A549 (cell line): ENCODE measurements at regions not wholly inside any gene's neighbourhood (a gene's known extent, or its start where the extent isn't known, plus 50 kb on each side); places are given as distances from the start of the nearest gene placed in this dataset.

ENCODE experiments used
- ATAC-seq, 2 experiments: fragments of 200-7000 bp in 1 of 2; fragments of >200 bp in 1 of 2; cut with Nextera tagmentation in 1 of 2; cut with Tn5 transposase in 1 of 2; 3 replicates each; pipeline versions ENCODE4 v1.8.0 to v1.9.1; 2018 to 2020; ENCODE audit warnings: mild to moderate bottlenecking in 1 of 2, moderate library complexity in 1 of 2
- CTCF ChIA-PET: fragments of 300-600 bp; sonication (Branson Sonifier 250); formaldehyde crosslinking; extraction: SDS; loops from one replicate; lab custom pipeline; 2021; ENCODE audit warnings: antibody characterized with exemption, inconsistent platforms; lab: Yijun Ruan, JAX
- POLR2A ChIA-PET: fragments of 350-600 bp; formaldehyde crosslinking; extraction: SDS; loops from one replicate; lab custom pipeline; 2021; ENCODE audit warnings: antibody characterized with exemption, inconsistent platforms; lab: Yijun Ruan, JAX
- DNase-seq, 2 experiments: peaks; one replicate each; pipeline versions ENCODE4 v3.0.0 to v3.0.0-alpha.2; 2011 to 2016; ENCODE audit warnings: low read depth in 1 of 2, low spot score in 1 of 2
- FAIRE-seq: peaks from 2 replicates; lab custom pipeline; 2011; peaks lifted over from hg19 to GRCh38; lab: Jason Lieb, UNC
- H3K27ac ChIP-seq, 2 experiments: fragments of >200 bp; sonication (Bioruptor Twin); formaldehyde crosslinking; 3 replicates each; pipeline ENCODE4 v1.5.1; 2016 to 2017
- H3K4me1 ChIP-seq: fragments of >200 bp; sonication (Bioruptor Twin); formaldehyde crosslinking; 3 replicates; pipeline ENCODE4 v1.6.1; 2016
- H3K4me2 ChIP-seq: fragments of >200 bp; sonication (Bioruptor Twin); formaldehyde crosslinking; 3 replicates; pipeline ENCODE4 v1.6.1; 2016
- H3K4me3 ChIP-seq: fragments of >200 bp; sonication (Bioruptor Twin); formaldehyde crosslinking; 3 replicates; pipeline ENCODE4 v1.5.1; 2016
- H3K9me3 ChIP-seq: fragments of >200 bp; sonication (Bioruptor Twin); formaldehyde crosslinking; 3 replicates; pipeline ENCODE4 v1.6.1; 2016
- ATOH8 ChIP-seq: fragments of 250-450 bp; sonication (Bioruptor Pico); IDR thresholded peaks from 2 replicates; pipeline ENCODE4 v1.5.0; 2020; ENCODE audit warnings: low read depth, mild to moderate bottlenecking, moderate library complexity
- BHLHE40 ChIP-seq: IDR thresholded peaks from 2 replicates; pipeline ENCODE4 v1.6.1; 2012; ENCODE audit warnings: low read depth, low read length, inconsistent platforms
- CBX2 ChIP-seq: fragments of 200-600 bp; sonication (generic); IDR thresholded peaks from 2 replicates; pipeline ENCODE4 v1.6.1; 2016; ENCODE audit warnings: low read depth, mild to moderate bottlenecking, borderline replicate concordance
- CBX8 ChIP-seq: fragments of 200-600 bp; sonication (generic); IDR thresholded peaks from 2 replicates; pipeline ENCODE4 v1.6.1; 2016
- CHD4 ChIP-seq: fragments of 200-600 bp; sonication (generic); IDR thresholded peaks from 2 replicates; pipeline ENCODE4 v1.6.1; 2016; ENCODE audit warnings: antibody characterized with exemption, mild to moderate bottlenecking, borderline replicate concordance
- CTCF ChIP-seq: fragments of >200 bp; sonication (Bioruptor Twin); formaldehyde crosslinking; IDR thresholded peaks from 3 replicates; pipeline ENCODE4 v1.5.1; 2016
- EP300 ChIP-seq, 2 experiments: fragments of >200 bp; sonication (Bioruptor Twin); formaldehyde crosslinking; IDR thresholded peaks; 2 replicates in 1 of 2; 3 replicates in 1 of 2; pipeline ENCODE4 v1.6.1; 2016 to 2017
- ESRRA ChIP-seq: fragments of 150-350 bp; IDR thresholded peaks from 2 replicates; pipeline ENCODE4 v1.6.1; 2014; ENCODE audit warnings: mild to moderate bottlenecking, low read length, borderline replicate concordance
- FOSB ChIP-seq: fragments of 250-450 bp; sonication (Bioruptor Pico); IDR thresholded peaks from 2 replicates; pipeline ENCODE4 v1.5.0; 2020; ENCODE audit warnings: mild to moderate bottlenecking, moderate library complexity
- FOSL2 ChIP-seq, 2 experiments: fragments of 450-650 bp in 1 of 2; fragments of >200 bp in 1 of 2; sonication (Bioruptor Twin) in 1 of 2; formaldehyde crosslinking; IDR thresholded peaks; 2 replicates each; pipeline versions ENCODE4 v1.5.0 to v1.6.1; 2016 to 2020; ENCODE audit warnings: mild to moderate bottlenecking in 1 of 2, moderate library complexity in 1 of 2
- HDAC2 ChIP-seq: fragments of 200-600 bp; sonication (generic); IDR thresholded peaks from 2 replicates; pipeline ENCODE4 v1.6.1; 2016
- HMGXB4 ChIP-seq: fragments of 250-450 bp; sonication (Bioruptor Pico); IDR thresholded peaks from 2 replicates; pipeline ENCODE4 v1.5.0; 2021; ENCODE audit warnings: mild to moderate bottlenecking, moderate library complexity, borderline replicate concordance
- HOXA7 ChIP-seq: fragments of 250-450 bp; sonication (Bioruptor Pico); IDR thresholded peaks from 2 replicates; pipeline ENCODE4 v1.5.0; 2020; ENCODE audit warnings: mild to moderate bottlenecking, moderate library complexity
- HOXB13 ChIP-seq: fragments of 250-450 bp; sonication (Bioruptor Pico); IDR thresholded peaks from 2 replicates; pipeline ENCODE4 v1.5.0; 2020; ENCODE audit warnings: low read depth, mild to moderate bottlenecking, moderate library complexity
- JUNB ChIP-seq: fragments of >200 bp; sonication (Bioruptor Twin); formaldehyde crosslinking; IDR thresholded peaks from 2 replicates; pipeline ENCODE4 v1.6.1; 2016
- MAFK ChIP-seq: fragments of 450-650 bp; IDR thresholded peaks from 2 replicates; pipeline ENCODE4 v1.6.1; 2014; ENCODE audit not compliant: partially characterized antibody
- MYC ChIP-seq: IDR thresholded peaks from 2 replicates; pipeline ENCODE4 v1.6.1; 2012; ENCODE audit warnings: mild to moderate bottlenecking, inconsistent platforms, low read length, improper control_type of control experiment, borderline replicate concordance
- NPAS2 ChIP-seq: fragments of 250-450 bp; sonication (Bioruptor Pico); IDR thresholded peaks from 2 replicates; pipeline ENCODE4 v1.8.0; 2022; ENCODE audit warnings: mild to moderate bottlenecking, moderate library complexity, borderline replicate concordance
- PHF8 ChIP-seq: fragments of 200-600 bp; sonication (generic); IDR thresholded peaks from 2 replicates; pipeline ENCODE4 v1.6.1; 2016; ENCODE audit warnings: low read depth, mild to moderate bottlenecking, antibody characterized with exemption, moderate library complexity, borderline replicate concordance
- POLR2A ChIP-seq: IDR thresholded peaks from 2 replicates; pipeline ENCODE4 v1.6.1; 2012; ENCODE audit warnings: mild to moderate bottlenecking, low read length
- REST ChIP-seq: fragments of 200-600 bp; sonication (generic); IDR thresholded peaks from 2 replicates; pipeline ENCODE4 v1.6.1; 2016; ENCODE audit warnings: antibody characterized with exemption, mild to moderate bottlenecking, moderate library complexity
- RFX5 ChIP-seq: fragments of 450-650 bp; IDR thresholded peaks from 2 replicates; pipeline ENCODE4 v1.7.1; 2014; ENCODE audit warnings: antibody characterized with exemption, mild to moderate bottlenecking, moderate library complexity
- SMC3 ChIP-seq: fragments of >200 bp; sonication (Bioruptor Twin); formaldehyde crosslinking; IDR thresholded peaks from 3 replicates; pipeline ENCODE4 v1.6.1; 2018; ENCODE audit warnings: inconsistent platforms
- USF2 ChIP-seq: fragments of 450-650 bp; IDR thresholded peaks from 2 replicates; pipeline ENCODE4 v1.6.1; 2014; ENCODE audit warnings: antibody characterized with exemption
- ZC3H11A ChIP-seq: fragments of 450-650 bp; IDR thresholded peaks from 2 replicates; pipeline ENCODE4 v1.6.1; 2014; ENCODE audit warnings: antibody characterized with exemption, mild to moderate bottlenecking
- ZSCAN20 ChIP-seq: fragments of 250-450 bp; sonication (Bioruptor Pico); IDR thresholded peaks from 2 replicates; pipeline ENCODE4 v1.8.0; 2022; ENCODE audit warnings: mild to moderate bottlenecking, moderate library complexity
- WGBS: methylation state at CpG from one replicate; pipeline ENCODE4 v1.1.6; 2017; ENCODE audit errors: missing lambda C conversion rate; 5-methylcytosine and 5-hydroxymethylcytosine counted together

- Histone ChIP-seq H3K9me3 (no peaks in the 10 kb centered on the region), H3K27ac (no peak overlapping the region), H3K4me2 (no peak overlapping the region), H3K4me3 (no peak overlapping the region), H3K4me1 (no peaks in the 10 kb centered on the region)
- TF ChIP-seq HOXA7 (CRISPR knock-in tag), result no peak
- TF ChIP-seq ATOH8 (CRISPR knock-in tag), result no peak
- no peak for TF ChIP-seq BHLHE40
- no peak for TF ChIP-seq NPAS2 (CRISPR knock-in tag)
- no peak for TF ChIP-seq SMC3
- TF ChIP-seq PHF8, result no peak
- no peak for TF ChIP-seq FOSL2 (IDR thresholded peaks at IDR 0.05)
- TF ChIP-seq FOSL2 (CRISPR knock-in tag; IDR thresholded peaks at IDR 0.05), result no peak
- TF ChIP-seq RFX5, result no peak
- TF ChIP-seq CBX2, result no peak
- TF ChIP-seq CHD4, result no peak
- TF ChIP-seq ZC3H11A, result no peak
- no peak for TF ChIP-seq HMGXB4 (CRISPR knock-in tag)
- no peak for TF ChIP-seq JUNB
- no peak for ATAC-seq
- ChIA-PET POLR2A (no interaction called here), CTCF (no interaction called here)
- no peak for DNase-seq
- 6% methylated on average over 10 of the region's 11 CpGs for WGBS
- no peak for FAIRE-seq
Observed at GRCh38 chr11:134581966-134582769, 170.1 kb upstream of the B3GAT1 start.

- no peaks in the 10 kb centered on the region for H3K4me1 ChIP-seq
- ATAC-seq (no peak), DNase-seq (no peak), FAIRE-seq (no peak)
- no peak overlapping the region for H3K4me2 ChIP-seq
- H3K27ac ChIP-seq, result no peak overlapping the region
- no peak overlapping the region for H3K4me3 ChIP-seq
- 32% methylated on average over 9 of the region's 9 CpGs for WGBS
- H3K9me3 ChIP-seq, result no peaks in the 10 kb centered on the region
- CTCF ChIA-PET, result no interaction called here
- POLR2A ChIA-PET, result no interaction called here
- TF ChIP-seq ATOH8 (CRISPR knock-in tag) (no peak), ZSCAN20 (CRISPR knock-in tag) (no peak), CBX2 (no peak), NPAS2 (CRISPR knock-in tag) (no peak), MYC (no peak), EP300 (IDR thresholded peaks at IDR 0.05) (no peak), FOSL2 (IDR thresholded peaks at IDR 0.05) (no peak), FOSL2 (CRISPR knock-in tag; IDR thresholded peaks at IDR 0.05) (no peak), FOSB (CRISPR knock-in tag) (no peak), HOXA7 (CRISPR knock-in tag) (no peak), CTCF (no peak), MAFK (no peak), CBX8 (no peak), POLR2A (no peak), HOXB13 (no peak), USF2 (no peak), HDAC2 (no peak), ESRRA (no peak), REST (no peak)
Observed at GRCh38 chr11:134581121-134581626, 169.1 kb upstream of the B3GAT1 start.
